NCI-H345 treated with DMSO at 0.1 percent for 48 hours (cell line): ENCODE measurements at regions not wholly inside any gene's neighbourhood (a gene's known extent, or its start where the extent isn't known, plus 50 kb on each side); places are given as distances from the start of the nearest gene placed in this dataset.
"Not testable (repeated sequence)": the region's sequence is repeated elsewhere in the genome, so short reads cannot be mapped to it uniquely, and the experiment has no call there.

Experiments used
- DNase-seq: peaks from one replicate; lab custom pipeline; 2025; ENCODE audit not compliant: unreplicated experiment; lab: John Stamatoyannopoulos, UW

- no peak for DNase-seq
These were observed 274.5 kb downstream of the C16orf95 start for GRCh38 chr16:87042551-87043230.

GRCh38 chr16:87043231-87044031 lies 273.8 kb downstream of the C16orf95 start:
- no peak for DNase-seq

- no peak for DNase-seq
These were observed 273.2 kb downstream of the C16orf95 start for GRCh38 chr16:87044032-87044382.

- no peak for DNase-seq
These were observed 272.4 kb downstream of the C16orf95 start for GRCh38 chr16:87044829-87045228.

- no peak for DNase-seq
These were observed 271.6 kb downstream of the C16orf95 start for GRCh38 chr16:87045466-87046216.

- DNase-seq: no peak
These were observed 271.0 kb downstream of the C16orf95 start for GRCh38 chr16:87046235-87046634.

GRCh38 chr16:87047221-87048037 lies 269.8 kb downstream of the C16orf95 start:
- DNase-seq: no peak

- DNase-seq: no peak
These were observed 269.0 kb downstream of the C16orf95 start for GRCh38 chr16:87048038-87048729.

- DNase-seq: no peak
These were observed 268.5 kb downstream of the C16orf95 start for GRCh38 chr16:87048730-87049115.

- DNase-seq: not testable (repeated sequence)
These were observed 268.0 kb downstream of the C16orf95 start for GRCh38 chr16:87049216-87049615.

GRCh38 chr16:87050142-87050541 lies 267.1 kb downstream of the C16orf95 start:
- DNase-seq: no peak

GRCh38 chr16:87051526-87052320 lies 265.5 kb downstream of the C16orf95 start:
- DNase-seq: no peak

GRCh38 chr16:87052506-87052905 lies 264.7 kb downstream of the C16orf95 start:
- no peak for DNase-seq

GRCh38 chr16:87053016-87053982 lies 263.9 kb downstream of the C16orf95 start:
- no peak for DNase-seq

GRCh38 chr16:87054154-87054553 lies 263.0 kb downstream of the C16orf95 start:
- DNase-seq: no peak

- no peak for DNase-seq
These were observed 262.3 kb downstream of the C16orf95 start for GRCh38 chr16:87054856-87055255.

GRCh38 chr16:87056083-87056482 lies 261.1 kb downstream of the C16orf95 start:
- DNase-seq: no peak

- DNase-seq: no peak
These were observed 260.6 kb downstream of the C16orf95 start for GRCh38 chr16:87056551-87056950.
